Natural killer cell (primary cell): ENCODE measurements at regions not wholly inside any gene's neighbourhood (a gene's known extent, or its start where the extent isn't known, plus 50 kb on each side); places are given as distances from the start of the nearest gene placed in this dataset.
A peak's percentile ranks its signal among the peaks of the same experiment; 100 is the strongest.

Experiments
- ATAC-seq, 3 donors: fragments of 150-1000 bp in 2 of 3; fragments of 200-7000 bp in 1 of 3; cut with Tn5 transposase; 1 replicate in 1 of 3; 2 replicates in 2 of 3; pipeline ENCODE4 v1.10.0; 2021; ENCODE audit warnings: mild to moderate bottlenecking in 2 of 3, moderate library complexity in 2 of 3
- DNase-seq, 2 donors: peaks; one replicate each; pipeline versions ENCODE4 v3.0.0 to v3.0.0-alpha.2; 2013 to 2021; ENCODE audit warnings: mixed read lengths in 1 of 2
- H3K27ac ChIP-seq: one replicate; pipeline ENCODE4 v1.5.1; 2013; ENCODE audit warnings: mild to moderate bottlenecking, low read length
- H3K27me3 ChIP-seq: one replicate; pipeline ENCODE4 v1.6.1; 2013; ENCODE audit warnings: low read length; ENCODE audit not compliant: control insufficient read depth, insufficient read depth
- H3K36me3 ChIP-seq: one replicate; pipeline ENCODE4 v1.6.1; 2013; ENCODE audit warnings: low read length; ENCODE audit not compliant: control insufficient read depth, insufficient read depth
- H3K4me1 ChIP-seq: one replicate; pipeline ENCODE4 v1.6.1; 2013; ENCODE audit warnings: low read length; ENCODE audit not compliant: control insufficient read depth, insufficient read depth
- H3K4me3 ChIP-seq: one replicate; pipeline ENCODE4 v1.5.1; 2013; ENCODE audit warnings: low read length
- H3K9me3 ChIP-seq: one replicate; pipeline ENCODE4 v1.6.1; 2013; ENCODE audit warnings: low read length; ENCODE audit not compliant: control insufficient read depth, insufficient read depth
- H3K27ac Mint-ChIP-seq, 2 donors: one replicate each; pipeline ENCODE4 v1.8.0; 2022; ENCODE audit warnings: mild to moderate bottlenecking in 2 of 2, mixed read lengths in 2 of 2, moderate library complexity in 1 of 2
- H3K27me3 Mint-ChIP-seq, 2 donors: one replicate each; pipeline ENCODE4 v1.8.0; 2022; ENCODE audit warnings: low read depth in 2 of 2, mixed read lengths in 2 of 2
- H3K36me3 Mint-ChIP-seq: one replicate; pipeline ENCODE4 v1.8.0; 2022; ENCODE audit warnings: mixed read lengths
- H3K4me1 Mint-ChIP-seq, 2 donors: one replicate each; pipeline ENCODE4 v1.8.0; 2022; ENCODE audit warnings: mixed read lengths in 2 of 2
- H3K4me3 Mint-ChIP-seq: one replicate; pipeline ENCODE4 v1.8.0; 2022; ENCODE audit warnings: mild to moderate bottlenecking, moderate library complexity, mixed read lengths
- H3K9me3 Mint-ChIP-seq, 2 donors: one replicate each; pipeline ENCODE4 v1.8.0; 2022; ENCODE audit warnings: mixed read lengths in 2 of 2
- CTCF ChIP-seq: fragments of 200-600 bp; IDR thresholded peaks from one replicate; pipeline ENCODE4 v1.8.0; 2022; ENCODE audit warnings: antibody characterized with exemption
- WGBS: methylation state at CpG from one replicate; pipeline ENCODE4 v1.1.7; 2013; ENCODE audit warnings: missing lambda C conversion rate; ENCODE audit not compliant: insufficient coverage; 5-methylcytosine and 5-hydroxymethylcytosine counted together
- intact Hi-C: fragments of 100-400 bp; cut with micrococcal nuclease; formaldehyde crosslinking; loops from one replicate; pipeline ENCODE4 v1.14.2; 2022

- H3K27ac Mint-ChIP-seq = no peak overlapping the region
- H3K9me3 Mint-ChIP-seq = no peaks in the 10 kb centered on the region
- H3K4me1 Mint-ChIP-seq = peaks cover 33% of the 10 kb centered on the region in 2 donors
- no CpG with 5 or more reads among the region's 2 CpGs for WGBS
- no peak for TF ChIP-seq CTCF
- no peaks in the 10 kb centered on the region for H3K27me3 ChIP-seq
- H3K4me3 ChIP-seq = no peak overlapping the region
- H3K9me3 ChIP-seq = no peaks in the 10 kb centered on the region
- ATAC-seq = no peak
- H3K36me3 Mint-ChIP-seq = no peaks in the 10 kb centered on the region
- H3K4me3 Mint-ChIP-seq = no peak overlapping the region
- H3K36me3 ChIP-seq = no peaks in the 10 kb centered on the region
- no peak for DNase-seq
- intact Hi-C loops = no loop called here
- peaks cover 0 to 3% of the 10 kb centered on the region in 2 donors for H3K27me3 Mint-ChIP-seq
- peaks cover 3% of the 10 kb centered on the region for H3K4me1 ChIP-seq
- H3K27ac ChIP-seq = no peak overlapping the region
Observed at GRCh38 chr2:168356477-168356835, 99.6 kb upstream of the CERS6 start.

GRCh38 chr2:168357797-168358472 is 98.1 kb upstream of the CERS6 start:
- no peak overlapping the region for H3K4me3 Mint-ChIP-seq
- H3K9me3 ChIP-seq = no peaks in the 10 kb centered on the region
- H3K4me3 ChIP-seq = no peak overlapping the region
- H3K27me3 ChIP-seq = no peaks in the 10 kb centered on the region
- intact Hi-C loops = no loop called here
- DNase-seq (no peak), ATAC-seq (no peak)
- H3K36me3 ChIP-seq = no peaks in the 10 kb centered on the region
- no peak overlapping the region for H3K27ac ChIP-seq
- 93% methylated on average over 2 of the region's 3 CpGs for whole genome bisulfite sequencing
- peak overlapping the region in 1 of 2 donors; percentile 16 for H3K27ac Mint-ChIP-seq
- H3K27me3 Mint-ChIP-seq = peaks cover 3 to 8% of the 10 kb centered on the region in 2 donors
- peaks cover 9% of the 10 kb centered on the region for H3K36me3 Mint-ChIP-seq
- peaks cover 33% of the 10 kb centered on the region in 2 donors for H3K4me1 Mint-ChIP-seq
- H3K9me3 Mint-ChIP-seq = no peaks in the 10 kb centered on the region
- TF ChIP-seq CTCF = no peak
- H3K4me1 ChIP-seq = peaks cover 3% of the 10 kb centered on the region

- Mint-ChIP-seq H3K36me3 (peaks cover 9% of the 10 kb centered on the region), H3K9me3 (no peaks in the 10 kb centered on the region), H3K27ac (no peak overlapping the region), H3K4me3 (no peak overlapping the region), H3K4me1 (peaks cover 33% of the 10 kb centered on the region in 2 donors), H3K27me3 (peaks cover 3 to 8% of the 10 kb centered on the region in 2 donors)
- TF ChIP-seq CTCF = no peak
- H3K36me3 ChIP-seq = no peaks in the 10 kb centered on the region
- peaks cover 3% of the 10 kb centered on the region for H3K4me1 ChIP-seq
- DNase-seq (no peak), ATAC-seq (no peak)
- no peak overlapping the region for H3K27ac ChIP-seq
- H3K9me3 ChIP-seq = no peaks in the 10 kb centered on the region
- H3K27me3 ChIP-seq = no peaks in the 10 kb centered on the region
- WGBS = 100% methylated on average over 1 of the region's 1 CpG
- no peak overlapping the region for H3K4me3 ChIP-seq
- intact Hi-C loops = no loop called here
Observed at GRCh38 chr2:168359082-168359481, 97.0 kb upstream of the CERS6 start.
